ENCODE measurements at regions not wholly inside any gene's neighbourhood (a gene's known extent, or its start where the extent isn't known, plus 50 kb on each side); places are given as distances from the start of the nearest gene placed in this dataset.

- DNase-seq (ENCODE audit: low read depth in 4 of 4, low spot score in 3 of 4): no peak
Measured at GRCh38 chr2:7969756-7970515, 711.9 kb upstream of the ID2 start.

- no peak for DNase-seq (ENCODE audit: low read depth in 4 of 4, low spot score in 3 of 4)
Measured at GRCh38 chr2:7971248-7971647, 710.6 kb upstream of the ID2 start.

GRCh38 chr2:7971841-7972240, 710.0 kb upstream of the ID2 start:
- no peak for DNase-seq (ENCODE audit: low read depth in 4 of 4, low spot score in 3 of 4)

GRCh38 chr2:7972670-7973069, 709.2 kb upstream of the ID2 start:
- no peak for DNase-seq (ENCODE audit: low read depth in 4 of 4, low spot score in 3 of 4)

- DNase-seq (ENCODE audit: low read depth in 4 of 4, low spot score in 3 of 4): no peak
Measured at GRCh38 chr2:7973801-7974480, 707.9 kb upstream of the ID2 start.

GRCh38 chr2:7974936-7975335, 706.9 kb upstream of the ID2 start:
- DNase-seq (ENCODE audit: low read depth in 4 of 4, low spot score in 3 of 4): no peak

- no peak for DNase-seq (ENCODE audit: low read depth in 4 of 4, low spot score in 3 of 4)
Measured at GRCh38 chr2:7976206-7976605, 705.6 kb upstream of the ID2 start.

- DNase-seq (ENCODE audit: low read depth in 4 of 4, low spot score in 3 of 4): peak; percentile 35 to 57 (median 41)
Measured at GRCh38 chr2:7977981-7978380, 703.9 kb upstream of the ID2 start.

- no peak for DNase-seq (ENCODE audit: low read depth in 4 of 4, low spot score in 3 of 4)
Measured at GRCh38 chr2:7982054-7982453, 699.8 kb upstream of the ID2 start.

- no peak for DNase-seq (ENCODE audit: low read depth in 4 of 4, low spot score in 3 of 4)
Measured at GRCh38 chr2:7983451-7983850, 698.4 kb upstream of the ID2 start.

- no peak for DNase-seq (ENCODE audit: low read depth in 4 of 4, low spot score in 3 of 4)
Measured at GRCh38 chr2:7983912-7984311, 697.9 kb upstream of the ID2 start.

- DNase-seq (ENCODE audit: low read depth in 4 of 4, low spot score in 3 of 4): no peak
Measured at GRCh38 chr2:7984693-7985353, 697.0 kb upstream of the ID2 start.

- no peak for DNase-seq (ENCODE audit: low read depth in 4 of 4, low spot score in 3 of 4)
Measured at GRCh38 chr2:7986431-7986830, 695.4 kb upstream of the ID2 start.

GRCh38 chr2:7987992-7988391, 693.9 kb upstream of the ID2 start:
- no peak for DNase-seq (ENCODE audit: low read depth in 4 of 4, low spot score in 3 of 4)

GRCh38 chr2:7988440-7988839, 693.4 kb upstream of the ID2 start:
- DNase-seq (ENCODE audit: low read depth in 4 of 4, low spot score in 3 of 4): no peak

- DNase-seq (ENCODE audit: low read depth in 4 of 4, low spot score in 3 of 4): no peak
Measured at GRCh38 chr2:7989823-7990222, 692.0 kb upstream of the ID2 start.

GRCh38 chr2:7992612-7993602, 688.9 kb upstream of the ID2 start:
- DNase-seq (ENCODE audit: low read depth in 4 of 4, low spot score in 3 of 4): no peak

- DNase-seq (ENCODE audit: low read depth in 4 of 4, low spot score in 3 of 4): no peak
Measured at GRCh38 chr2:7994397-7994951, 687.4 kb upstream of the ID2 start.

GRCh38 chr2:7997279-7997678, 684.6 kb upstream of the ID2 start:
- DNase-seq (ENCODE audit: low read depth in 4 of 4, low spot score in 3 of 4): no peak

Measured in right renal pelvis (tissue), 4 donors.